BJ (cell line): ENCODE measurements at regions not wholly inside any gene's neighbourhood (a gene's known extent, or its start where the extent isn't known, plus 50 kb on each side); places are given as distances from the start of the nearest gene placed in this dataset.

Experiments
- CTCF ChIA-PET: fragments of 350-600 bp; formaldehyde crosslinking; extraction: SDS; loops from one replicate; lab custom pipeline; 2021; ENCODE audit warnings: antibody characterized with exemption, inconsistent platforms; lab: Yijun Ruan, JAX
- POLR2A ChIA-PET: fragments of 300-600 bp; sonication (Branson Sonifier 250); formaldehyde crosslinking; extraction: SDS; loops from one replicate; lab custom pipeline; 2021; ENCODE audit warnings: antibody characterized with exemption; lab: Charles Lee
- DNase-seq: peaks from one replicate; pipeline ENCODE4 v3.0.0-alpha.2; 2011; ENCODE audit warnings: low read depth
- H3K27me3 ChIP-seq: 2 replicates; pipeline ENCODE4 v1.6.0; 2011; ENCODE audit warnings: low read length; ENCODE audit not compliant: control insufficient read depth, insufficient read depth
- H3K36me3 ChIP-seq: 2 replicates; pipeline ENCODE4 v1.5.1; 2011; ENCODE audit warnings: low read length; ENCODE audit not compliant: control insufficient read depth, insufficient read depth
- H3K4me3 ChIP-seq: 2 replicates; pipeline ENCODE4 v1.5.1; 2011; ENCODE audit warnings: low read depth, mild to moderate bottlenecking, control low read depth, low read length
- CTCF ChIP-seq: IDR thresholded peaks from 2 replicates; pipeline ENCODE4 v1.5.1; 2011; ENCODE audit warnings: low read depth, mild to moderate bottlenecking, control low read depth, inconsistent platforms, low read length, moderate library complexity; ENCODE audit not compliant: insufficient read depth

DNA sequence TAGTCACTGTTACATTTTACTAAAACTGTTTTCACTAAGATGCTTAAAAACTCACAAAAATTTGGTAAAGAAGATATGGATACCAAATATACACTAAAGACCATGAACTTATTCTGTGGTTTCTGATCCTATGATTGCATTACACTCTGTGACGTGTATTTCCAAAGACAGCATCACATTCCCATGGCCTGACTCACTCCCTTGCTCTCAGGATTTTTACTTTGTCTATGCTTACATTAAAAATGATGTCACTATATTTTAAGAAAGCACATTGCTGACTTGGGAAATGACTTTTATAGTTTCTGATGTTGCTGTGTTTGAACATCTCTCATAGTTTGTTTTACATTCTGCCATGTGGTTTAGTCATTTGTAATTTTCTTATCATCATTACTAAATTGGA, 327.9 kb upstream of the MAGEB18 start:
- POLR2A ChIA-PET, result no interaction called here
- TF ChIP-seq CTCF, result no peak
- DNase-seq, result no peak
- CTCF ChIA-PET, result no interaction called here
- H3K27me3 ChIP-seq, result no peaks in the 10 kb centered on the region
- H3K36me3 ChIP-seq, result no peaks in the 10 kb centered on the region
- no peak overlapping the region for H3K4me3 ChIP-seq

- TF ChIP-seq CTCF, result no peak
- ChIA-PET POLR2A (no interaction called here), CTCF (no interaction called here)
Measured at GRCh38 chrX:25819879-25820278, 318.3 kb upstream of the MAGEB18 start.

DNA sequence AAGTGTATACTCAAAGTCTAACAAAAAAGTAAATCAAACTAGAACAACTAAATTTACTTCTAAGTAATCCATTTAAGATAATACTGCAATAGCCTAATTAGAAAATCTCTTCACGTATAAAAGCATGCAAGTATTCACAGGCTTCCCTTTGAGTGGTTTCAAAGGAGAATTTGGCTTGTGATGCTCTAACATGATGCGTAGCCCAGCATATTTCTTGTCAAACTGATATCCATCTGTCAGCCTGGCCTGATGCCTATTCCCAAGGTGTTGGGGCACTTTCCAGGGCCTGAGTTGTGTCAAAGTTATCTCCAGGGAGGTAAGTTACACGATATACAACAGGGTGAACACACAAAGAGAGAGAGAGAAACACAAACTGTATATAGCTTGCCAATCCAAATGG, 287.0 kb upstream of the MAGEB18 start:
- DNase-seq, result no peak
- H3K36me3 ChIP-seq, result no peaks in the 10 kb centered on the region
- CTCF ChIA-PET, result no interaction called here
- H3K27me3 ChIP-seq, result no peaks in the 10 kb centered on the region
- TF ChIP-seq CTCF, result no peak
- POLR2A ChIA-PET, result no interaction called here
- no peak overlapping the region for H3K4me3 ChIP-seq

More at GRCh38 chrX:25819879-25820278, 318.3 kb upstream of the MAGEB18 start:
- H3K36me3 ChIP-seq, result no peaks in the 10 kb centered on the region
- H3K4me3 ChIP-seq, result no peak overlapping the region
- H3K27me3 ChIP-seq, result no peaks in the 10 kb centered on the region
- no peak for DNase-seq

DNA sequence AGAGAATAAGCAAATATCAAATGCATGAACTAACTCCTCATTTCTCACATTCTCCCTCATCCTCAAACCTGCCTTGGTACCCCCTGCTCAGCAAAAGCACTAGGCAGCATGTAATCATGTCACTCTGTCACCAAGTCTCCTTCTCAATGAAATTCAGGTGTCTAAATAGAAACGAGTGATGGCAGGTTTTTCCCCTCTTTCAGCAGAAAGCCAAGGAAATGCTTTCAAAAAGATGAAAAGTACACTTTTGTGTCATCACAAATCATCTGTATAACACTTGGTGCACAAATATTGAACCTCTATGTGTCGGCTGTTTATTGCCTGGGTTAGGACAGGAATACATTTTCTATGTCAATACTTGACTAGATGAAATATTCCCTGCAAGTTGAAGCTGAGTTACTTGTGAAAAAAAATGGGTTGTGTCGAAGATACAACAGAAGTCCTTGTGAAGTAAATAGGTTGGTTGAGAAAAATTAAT, 285.1 kb upstream of the MAGEB18 start:
- no peak overlapping the region for H3K4me3 ChIP-seq
- no peak for TF ChIP-seq CTCF
- no peaks in the 10 kb centered on the region for H3K27me3 ChIP-seq
- ChIA-PET CTCF (no interaction called here), POLR2A (no interaction called here)
- no peaks in the 10 kb centered on the region for H3K36me3 ChIP-seq
- no peak for DNase-seq

DNA sequence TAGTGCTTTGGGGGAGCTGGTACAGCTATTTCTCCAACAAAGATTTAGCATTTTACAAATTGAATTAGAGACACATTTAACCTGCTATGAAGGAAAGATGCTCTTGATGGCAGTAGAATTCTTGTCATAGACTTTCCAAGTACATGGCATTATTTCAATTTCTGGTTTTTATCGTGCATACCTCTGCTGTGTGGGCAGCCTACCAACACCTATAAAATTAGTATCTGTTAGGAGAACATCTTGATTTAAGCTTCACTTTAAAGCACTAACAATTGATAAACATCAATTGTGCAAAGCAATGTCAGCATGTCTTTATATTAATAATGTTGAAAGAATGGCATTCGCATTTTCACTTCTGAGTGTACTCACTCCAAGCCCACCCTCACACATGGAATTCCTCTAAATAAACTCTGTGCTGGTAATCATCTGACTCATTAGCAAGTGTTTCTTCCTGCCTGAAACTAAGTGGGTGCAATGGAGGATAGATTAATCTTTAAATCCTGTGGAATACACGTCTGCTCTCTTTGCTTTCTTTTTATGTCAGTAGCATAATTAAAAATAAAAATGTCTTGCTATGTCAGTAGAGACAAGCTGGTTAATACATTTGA, 279.8 kb upstream of the MAGEB18 start:
- ChIA-PET POLR2A (no interaction called here), CTCF (no interaction called here)
- DNase-seq, result no peak
- H3K27me3 ChIP-seq, result no peaks in the 10 kb centered on the region
- no peak for TF ChIP-seq CTCF
- H3K4me3 ChIP-seq, result no peak overlapping the region
- no peaks in the 10 kb centered on the region for H3K36me3 ChIP-seq
